ENCODE measurements at regions not wholly inside any gene's neighbourhood (a gene's known extent, or its start where the extent isn't known, plus 50 kb on each side); places are given as distances from the start of the nearest gene placed in this dataset.

DNA sequence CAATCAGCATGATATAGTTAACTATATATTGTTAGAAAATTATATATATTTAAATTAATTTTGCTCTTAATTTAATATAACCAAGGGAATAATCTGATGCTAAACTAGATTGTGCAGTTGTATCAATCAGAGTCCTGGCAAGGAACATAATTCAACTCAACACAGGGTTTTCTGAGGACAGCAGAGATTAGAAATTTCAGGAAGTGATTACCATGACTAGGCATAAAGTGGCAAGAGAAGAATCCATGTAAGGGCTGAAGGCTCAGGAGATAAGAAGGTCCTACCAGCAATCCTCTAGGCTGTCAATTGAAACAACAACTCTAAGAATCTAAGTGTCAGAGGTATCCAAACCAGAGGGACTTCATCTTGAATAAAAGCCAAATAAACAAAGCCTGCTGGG lies 807.8 kb downstream of the DSC3 start:
- H3K4me2 ChIP-seq (ENCODE audit: insufficient read depth in 1 of 2, low read depth in 2 of 2, low read length in 2 of 2), result no peak overlapping the region
- no peak overlapping the region for H2BK12ac ChIP-seq (ENCODE audit: low read depth, low read length)
- no peak overlapping the region for H2BK120ac ChIP-seq (replicated peaks; ENCODE audit: low read depth, low read length)
- H3K18ac ChIP-seq (ENCODE audit: extremely low read depth, low read length), result no peak overlapping the region
- H3K4me3 ChIP-seq (ENCODE audit: extremely low read depth in 1 of 4, insufficient read depth in 2 of 4, low read depth in 3 of 4, low read length in 4 of 4), result no peak overlapping the region
- H3K79me2 ChIP-seq (ENCODE audit: control insufficient read depth in 1 of 2, insufficient read depth in 2 of 2, low read length in 2 of 2), result no peaks in the 10 kb centered on the region
- CTCF ChIA-PET (ENCODE audit: partially characterized antibody), result no interaction called here
- H3K9ac ChIP-seq (replicated peaks in 1 of 4; ENCODE audit: extremely low read depth in 1 of 4, low read depth in 3 of 4, low read length in 3 of 4), result no peak overlapping the region
- H4K20me1 ChIP-seq (replicated peaks in 1 of 2; ENCODE audit: control insufficient read depth in 1 of 2, insufficient read depth in 2 of 2, low read length in 2 of 2), result no peaks in the 10 kb centered on the region
- H2AFZ ChIP-seq (ENCODE audit: low read length), result no peak overlapping the region
- TF ChIP-seq TEAD4 (IDR thresholded peaks at IDR 0.05; ENCODE audit: low read depth, low read length), result no peak
- no peak overlapping the region for H3K14ac ChIP-seq (ENCODE audit: insufficient read length)
- H3K4me1 ChIP-seq (replicated peaks in 1 of 4; ENCODE audit: control insufficient read depth in 3 of 4, insufficient read depth in 4 of 4, low read length in 3 of 4), result no peaks in the 10 kb centered on the region
- H2AK5ac ChIP-seq (ENCODE audit: low read depth, low read length), result no peak overlapping the region
- H3K27me3 ChIP-seq (replicated peaks in 1 of 4; ENCODE audit: control insufficient read depth in 3 of 4, extremely low read depth in 1 of 4, insufficient read depth in 3 of 4, low read length in 3 of 4), result no peaks in the 10 kb centered on the region
- no peak overlapping the region for H4K8ac ChIP-seq (ENCODE audit: extremely low read depth, insufficient read depth, low read length)
- FAIRE-seq (no peak), DNase-seq (ENCODE audit: low read depth in 1 of 2, low spot score in 2 of 2) (no peak)
- no peak overlapping the region for H4K91ac ChIP-seq (replicated peaks; ENCODE audit: insufficient read length, low read length)
- no peak overlapping the region for H3K27ac ChIP-seq (ENCODE audit: low read depth, low read length)
- H2BK15ac ChIP-seq (ENCODE audit: low read length), result no peak overlapping the region
- no peak overlapping the region for H2BK20ac ChIP-seq (ENCODE audit: low read length)
- H3K4ac ChIP-seq (replicated peaks; ENCODE audit: insufficient read length, low read depth, low read length), result no peak overlapping the region
- H4K5ac ChIP-seq (ENCODE audit: insufficient read length, low read depth, low read length), result no peak overlapping the region
- H3K79me1 ChIP-seq (ENCODE audit: low read depth, low read length), result no peaks in the 10 kb centered on the region
- H3K9me3 ChIP-seq (ENCODE audit: insufficient read depth in 2 of 2, low read depth in 1 of 2, low read length in 1 of 2), result no peaks in the 10 kb centered on the region
- POLR2A ChIA-PET (ENCODE audit: partially characterized antibody), result no interaction called here
- no peak overlapping the region for H2BK5ac ChIP-seq (ENCODE audit: low read depth, low read length)
- no peaks in the 10 kb centered on the region for H3K23me2 ChIP-seq (ENCODE audit: low read depth, low read length)
- no peaks in the 10 kb centered on the region for H3K36me3 ChIP-seq (ENCODE audit: control insufficient read depth in 2 of 4, insufficient read depth in 4 of 4, low read length in 3 of 4)
- no peak overlapping the region for H3K56ac ChIP-seq (replicated peaks; ENCODE audit: insufficient read length, low read depth, low read length)
- H3K23ac ChIP-seq (ENCODE audit: insufficient read length), result no peak overlapping the region
